ENCODE measurements at regions not wholly inside any gene's neighbourhood (a gene's known extent, or its start where the extent isn't known, plus 50 kb on each side); places are given as distances from the start of the nearest gene placed in this dataset.

GRCh38 chr14:51539571-51540037 is 112.1 kb upstream of the FRMD6 start:
- DNase-seq (ENCODE audit: low read depth in 4 of 4, low spot score in 2 of 4), result no peak

GRCh38 chr14:51540364-51540763 is 111.3 kb upstream of the FRMD6 start:
- DNase-seq (ENCODE audit: low read depth in 4 of 4, low spot score in 2 of 4), result no peak

GRCh38 chr14:51544471-51544870 is 107.2 kb upstream of the FRMD6 start:
- no peak for DNase-seq (ENCODE audit: low read depth in 4 of 4, low spot score in 2 of 4)

- no peak for DNase-seq (ENCODE audit: low read depth in 4 of 4, low spot score in 2 of 4)
Measured at GRCh38 chr14:51544901-51545300, 106.8 kb upstream of the FRMD6 start.

- DNase-seq (ENCODE audit: low read depth in 4 of 4, low spot score in 2 of 4), result no peak
Measured at GRCh38 chr14:51545396-51545795, 106.3 kb upstream of the FRMD6 start.

GRCh38 chr14:51546099-51546498 is 105.6 kb upstream of the FRMD6 start:
- DNase-seq (ENCODE audit: low read depth in 4 of 4, low spot score in 2 of 4), result no peak

- no peak for DNase-seq (ENCODE audit: low read depth in 4 of 4, low spot score in 2 of 4)
Measured at GRCh38 chr14:51546603-51547258, 105.0 kb upstream of the FRMD6 start.

- DNase-seq (ENCODE audit: low read depth in 4 of 4, low spot score in 2 of 4), result no peak
Measured at GRCh38 chr14:51547260-51547659, 104.5 kb upstream of the FRMD6 start.

- DNase-seq (ENCODE audit: low read depth in 4 of 4, low spot score in 2 of 4), result no peak
Measured at GRCh38 chr14:51547701-51548100, 104.0 kb upstream of the FRMD6 start.

GRCh38 chr14:51548187-51548586 is 103.5 kb upstream of the FRMD6 start:
- no peak for DNase-seq (ENCODE audit: low read depth in 4 of 4, low spot score in 2 of 4)

- DNase-seq (ENCODE audit: low read depth in 4 of 4, low spot score in 2 of 4), result no peak
Measured at GRCh38 chr14:51550636-51551035, 101.1 kb upstream of the FRMD6 start.

GRCh38 chr14:51552275-51552674 is 99.4 kb upstream of the FRMD6 start:
- DNase-seq (ENCODE audit: low read depth in 4 of 4, low spot score in 2 of 4), result no peak

- DNase-seq (ENCODE audit: low read depth in 4 of 4, low spot score in 2 of 4), result no peak
Measured at GRCh38 chr14:51552768-51553404, 98.8 kb upstream of the FRMD6 start.

- no peak for DNase-seq (ENCODE audit: low read depth in 4 of 4, low spot score in 2 of 4)
Measured at GRCh38 chr14:51554339-51554920, 97.3 kb upstream of the FRMD6 start.

GRCh38 chr14:51554953-51555352 is 96.8 kb upstream of the FRMD6 start:
- DNase-seq (ENCODE audit: low read depth in 4 of 4, low spot score in 2 of 4), result no peak

GRCh38 chr14:51561141-51561540 is 90.6 kb upstream of the FRMD6 start:
- DNase-seq (ENCODE audit: low read depth in 4 of 4, low spot score in 2 of 4), result no peak

GRCh38 chr14:51562816-51563215 is 88.9 kb upstream of the FRMD6 start:
- no peak for DNase-seq (ENCODE audit: low read depth in 4 of 4, low spot score in 2 of 4)

- DNase-seq (ENCODE audit: low read depth in 4 of 4, low spot score in 2 of 4), result no peak
Measured at GRCh38 chr14:51563560-51563959, 88.2 kb upstream of the FRMD6 start.

GRCh38 chr14:51564460-51564859 is 87.2 kb upstream of the FRMD6 start:
- no peak for DNase-seq (ENCODE audit: low read depth in 4 of 4, low spot score in 2 of 4)

GRCh38 chr14:51564986-51565604 is 86.6 kb upstream of the FRMD6 start:
- no peak for DNase-seq (ENCODE audit: low read depth in 4 of 4, low spot score in 2 of 4)

- no peak for DNase-seq (ENCODE audit: low read depth in 4 of 4, low spot score in 2 of 4)
Measured at GRCh38 chr14:51566831-51567582, 84.7 kb upstream of the FRMD6 start.

All from left renal cortex interstitium (tissue), 4 donors.